H9 (cell line): ENCODE measurements at regions not wholly inside any gene's neighbourhood (a gene's known extent, or its start where the extent isn't known, plus 50 kb on each side); places are given as distances from the start of the nearest gene placed in this dataset.

ENCODE experiments used
- DNase-seq: peaks from one replicate; pipeline ENCODE4 v3.0.0-alpha.2; 2017
- H2AFZ ChIP-seq: one replicate; pipeline ENCODE4 v1.6.1; 2013; ENCODE audit warnings: mild to moderate bottlenecking, low read length, control low read depth, moderate library complexity
- H2AK5ac ChIP-seq: 2 replicates; pipeline ENCODE4 v1.6.1; 2013; ENCODE audit warnings: low read length, control low read depth, mixed read lengths; ENCODE audit not compliant: insufficient read length
- H2BK120ac ChIP-seq: one replicate; pipeline ENCODE4 v1.6.1; 2013; ENCODE audit warnings: low read depth, mild to moderate bottlenecking, low read length, control low read depth, inconsistent platforms; ENCODE audit not compliant: poor library complexity, severe bottlenecking
- H2BK12ac ChIP-seq: 2 replicates; pipeline ENCODE4 v1.6.1; 2013; ENCODE audit warnings: low read length, control low read depth, mixed read lengths, low read depth; ENCODE audit not compliant: insufficient read length
- H2BK15ac ChIP-seq: 2 replicates; pipeline ENCODE4 v1.6.1; 2013; ENCODE audit warnings: low read depth, low read length, control low read depth
- H2BK20ac ChIP-seq: one replicate; pipeline ENCODE4 v1.6.1; 2013; ENCODE audit warnings: low read depth, mild to moderate bottlenecking, low read length, control low read depth, inconsistent platforms; ENCODE audit not compliant: poor library complexity, severe bottlenecking
- H2BK5ac ChIP-seq: 2 replicates; pipeline ENCODE4 v1.6.1; 2013; ENCODE audit warnings: low read length, control low read depth, mixed read lengths; ENCODE audit not compliant: insufficient read length
- H3K14ac ChIP-seq: 2 replicates; pipeline ENCODE4 v1.6.1; 2013; ENCODE audit warnings: low read length, control low read depth; ENCODE audit not compliant: insufficient read depth
- H3K18ac ChIP-seq: 2 replicates; pipeline ENCODE4 v1.6.1; 2013; ENCODE audit warnings: low read depth, mild to moderate bottlenecking, mixed read lengths, low read length, control low read depth; ENCODE audit not compliant: insufficient read length
- H3K23ac ChIP-seq: 2 replicates; pipeline ENCODE4 v1.6.1; 2013; ENCODE audit warnings: low read length, control low read depth, mixed read lengths, low read depth; ENCODE audit not compliant: insufficient read length
- H3K23me2 ChIP-seq: 2 replicates; pipeline ENCODE4 v1.6.1; 2013; ENCODE audit warnings: low read depth, mild to moderate bottlenecking, mixed read lengths, low read length, control low read depth; ENCODE audit not compliant: insufficient read length, poor library complexity, severe bottlenecking
- H3K27ac ChIP-seq: 2 replicates; pipeline ENCODE4 v1.5.1; 2013; ENCODE audit warnings: low read length, control low read depth, mixed read lengths, low read depth; ENCODE audit not compliant: insufficient read length
- H3K27me3 ChIP-seq: 2 replicates; pipeline ENCODE4 v1.6.1; 2013; ENCODE audit warnings: low read length, control low read depth, inconsistent platforms; ENCODE audit not compliant: insufficient read depth
- H3K4ac ChIP-seq: 2 replicates; pipeline ENCODE4 v1.6.1; 2013; ENCODE audit warnings: low read depth, mild to moderate bottlenecking, control low read depth, inconsistent platforms, low read length, moderate library complexity
- H3K4me1 ChIP-seq: 2 replicates; pipeline ENCODE4 v1.6.1; 2013; ENCODE audit warnings: low read length, control low read depth, inconsistent platforms; ENCODE audit not compliant: insufficient read depth
- H3K4me2 ChIP-seq: 2 replicates; pipeline ENCODE4 v1.6.1; 2013; ENCODE audit warnings: low read length, control low read depth, mixed read lengths; ENCODE audit not compliant: insufficient read length, insufficient read depth
- H3K56ac ChIP-seq: 2 replicates; pipeline ENCODE4 v1.6.1; 2013; ENCODE audit warnings: low read depth, mild to moderate bottlenecking, mixed read lengths, low read length, control low read depth; ENCODE audit not compliant: insufficient read length
- H3K79me1 ChIP-seq: 2 replicates; pipeline ENCODE4 v1.6.1; 2013; ENCODE audit warnings: low read depth, mild to moderate bottlenecking, moderate library complexity, low read length, control low read depth, inconsistent platforms; ENCODE audit not compliant: insufficient read depth, poor library complexity, severe bottlenecking
- H3K79me2 ChIP-seq: 2 replicates; pipeline ENCODE4 v1.6.1; 2013; ENCODE audit warnings: low read length, control low read depth, inconsistent platforms; ENCODE audit not compliant: insufficient read depth
- H3K9ac ChIP-seq: 2 replicates; pipeline ENCODE4 v1.6.1; 2013; ENCODE audit warnings: low read length, control low read depth, mixed read lengths; ENCODE audit not compliant: insufficient read length; ENCODE audit errors: extremely low read depth
- H3K9me3 ChIP-seq: one replicate; pipeline ENCODE4 v1.6.1; 2013; ENCODE audit warnings: low read depth, low read length, inconsistent platforms; ENCODE audit not compliant: control insufficient read depth
- H3T11ph ChIP-seq: one replicate; pipeline ENCODE4 v1.6.1; 2013; ENCODE audit warnings: mild to moderate bottlenecking, low read length, control low read depth, inconsistent platforms
- H4K20me1 ChIP-seq: one replicate; pipeline ENCODE4 v1.6.1; 2013; ENCODE audit not compliant: control insufficient read depth, insufficient read length, insufficient read depth
- H4K5ac ChIP-seq: 2 replicates; pipeline ENCODE4 v1.6.1; 2013; ENCODE audit warnings: low read depth, mild to moderate bottlenecking, mixed read lengths, low read length, control low read depth; ENCODE audit not compliant: insufficient read length
- H4K8ac ChIP-seq: replicated peaks from 2 replicates; pipeline ENCODE4 v1.6.1; 2013; ENCODE audit warnings: low read length, control low read depth, mixed read lengths, low read depth; ENCODE audit not compliant: insufficient read length
- H4K91ac ChIP-seq: 2 replicates; pipeline ENCODE4 v1.6.1; 2013; ENCODE audit warnings: low read depth, mild to moderate bottlenecking, moderate library complexity, mixed read lengths, low read length, control low read depth; ENCODE audit not compliant: insufficient read length
- H3K27ac Mint-ChIP-seq, 3 experiments: 2 replicates in 2 of 3; 3 replicates in 1 of 3; pipeline ENCODE4 v1.8.0; 2020 to 2021; ENCODE audit warnings: mixed read lengths in 3 of 3, mild to moderate bottlenecking in 1 of 3, moderate library complexity in 1 of 3
- H3K27me3 Mint-ChIP-seq: 2 replicates; pipeline ENCODE4 v1.8.0; 2021; ENCODE audit warnings: low read depth, mild to moderate bottlenecking, moderate library complexity, mixed read lengths
- H3K36me3 Mint-ChIP-seq, 3 experiments: 2 replicates in 2 of 3; 3 replicates in 1 of 3; pipeline ENCODE4 v1.8.0; 2020 to 2021; ENCODE audit warnings: low read depth in 3 of 3, mixed read lengths in 3 of 3; ENCODE audit not compliant: insufficient read depth in 1 of 3
- H3K4me1 Mint-ChIP-seq, 2 experiments: 2 replicates each; pipeline ENCODE4 v1.8.0; 2020; ENCODE audit warnings: mixed read lengths in 2 of 2
- H3K4me3 Mint-ChIP-seq, 2 experiments: 2 replicates in 1 of 2; 3 replicates in 1 of 2; pipeline ENCODE4 v1.8.0; 2020 to 2021; ENCODE audit warnings: mild to moderate bottlenecking in 2 of 2, mixed read lengths in 2 of 2, moderate library complexity in 1 of 2
- H3K9me3 Mint-ChIP-seq, 2 experiments: 2 replicates in 1 of 2; 3 replicates in 1 of 2; pipeline ENCODE4 v1.8.0; 2020; ENCODE audit warnings: mild to moderate bottlenecking in 2 of 2, mixed read lengths in 2 of 2, moderate library complexity in 1 of 2
- WGBS: extraction: QIAGEN DNeasy Blood & Tissue Kit; methylation state at CpG from one replicate; pipeline ENCODE4 v1.1.7; 2013; ENCODE audit warnings: missing lambda C conversion rate, low lambda C conversion rate, mixed read lengths; ENCODE audit not compliant: insufficient read length; ENCODE audit errors: extremely low coverage; 5-methylcytosine and 5-hydroxymethylcytosine counted together
- TF ChIP-seq, protein P1 (sequence below): fragments of 200-600 bp; sonication (generic); conservative IDR thresholded peaks from 3 replicates; pipeline ENCODE4 v1.8.0; 2021; ENCODE audit warnings: antibody characterized with exemption, mild to moderate bottlenecking

DNA sequence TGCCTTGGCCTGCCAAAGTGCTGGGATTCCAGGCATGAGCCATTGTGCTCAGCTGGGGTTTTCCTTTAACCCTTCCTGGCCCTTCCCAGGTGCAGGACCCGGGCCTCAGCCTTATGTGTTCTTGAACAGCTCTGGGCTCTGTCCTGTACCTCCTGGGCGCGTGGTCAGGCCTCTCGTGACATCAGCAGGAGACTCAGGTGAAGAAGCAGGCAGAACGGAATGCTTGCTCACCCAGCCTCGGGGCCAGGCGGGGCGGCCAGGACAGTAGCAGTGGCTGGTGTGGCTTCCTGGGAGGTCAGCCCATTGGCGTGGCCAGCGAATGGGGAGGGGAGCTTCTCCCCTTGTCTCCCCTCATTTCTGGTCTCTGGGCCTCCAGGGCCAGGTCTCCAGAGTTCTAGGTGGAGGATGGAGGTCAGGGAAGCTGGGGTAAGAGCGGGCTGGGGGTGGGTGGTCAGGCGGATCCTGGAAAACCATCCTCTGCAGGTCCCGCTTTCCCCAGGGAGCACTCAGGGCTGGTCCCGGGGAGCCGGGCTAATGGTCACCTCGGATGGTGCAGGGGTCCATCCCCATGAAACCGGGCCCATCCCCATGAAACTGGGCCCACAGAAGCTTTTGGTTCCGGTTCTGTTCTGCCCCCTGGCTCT lies 281.5 kb downstream of the SEC14L1 start:
- Histone ChIP-seq H3K27me3 (no peaks in the 10 kb centered on the region), H3K4ac (no peak overlapping the region), H2BK15ac (no peak overlapping the region; the same call in 1 of the 2 replicates), H3K14ac (no peak overlapping the region; the same call in 1 of the 2 replicates), H3K18ac (no peak overlapping the region), H2BK120ac (no peak overlapping the region), H3K79me1 (no peaks in the 10 kb centered on the region), H3K9ac (no peak overlapping the region), H3K23me2 (no peaks in the 10 kb centered on the region), H4K5ac (no peak overlapping the region), H2BK5ac (no peak overlapping the region), H2BK20ac (no peak overlapping the region), H3K9me3 (no peaks in the 10 kb centered on the region), H4K20me1 (peaks cover 5% of the 10 kb centered on the region), H4K8ac (no peak overlapping the region), H3T11ph (no peak overlapping the region), H3K79me2 (no peaks in the 10 kb centered on the region), H2BK12ac (no peak overlapping the region), H2AFZ (no peak overlapping the region), H4K91ac (no peak overlapping the region), H2AK5ac (no peak overlapping the region), H3K4me1 (peaks cover 22% of the 10 kb centered on the region; the same call in 1 of the 2 replicates), H3K56ac (no peak overlapping the region), H3K23ac (no peak overlapping the region), H3K27ac (no peak overlapping the region), H3K4me2 (no peak overlapping the region)
- DNase-seq: no peak
- Mint-ChIP-seq H3K36me3 (no peaks in the 10 kb centered on the region; a peak in 1 of 7 replicates), H3K4me3 (no peak overlapping the region), H3K4me1 (peaks cover 47 to 72% of the 10 kb centered on the region in 2 experiments), H3K9me3 (no peaks in the 10 kb centered on the region), H3K27me3 (no peaks in the 10 kb centered on the region), H3K27ac (peak overlapping the region; percentile 28 to 70 (median 59); a peak in 3 of 7 replicates)
- TF ChIP-seq, protein P1, sequence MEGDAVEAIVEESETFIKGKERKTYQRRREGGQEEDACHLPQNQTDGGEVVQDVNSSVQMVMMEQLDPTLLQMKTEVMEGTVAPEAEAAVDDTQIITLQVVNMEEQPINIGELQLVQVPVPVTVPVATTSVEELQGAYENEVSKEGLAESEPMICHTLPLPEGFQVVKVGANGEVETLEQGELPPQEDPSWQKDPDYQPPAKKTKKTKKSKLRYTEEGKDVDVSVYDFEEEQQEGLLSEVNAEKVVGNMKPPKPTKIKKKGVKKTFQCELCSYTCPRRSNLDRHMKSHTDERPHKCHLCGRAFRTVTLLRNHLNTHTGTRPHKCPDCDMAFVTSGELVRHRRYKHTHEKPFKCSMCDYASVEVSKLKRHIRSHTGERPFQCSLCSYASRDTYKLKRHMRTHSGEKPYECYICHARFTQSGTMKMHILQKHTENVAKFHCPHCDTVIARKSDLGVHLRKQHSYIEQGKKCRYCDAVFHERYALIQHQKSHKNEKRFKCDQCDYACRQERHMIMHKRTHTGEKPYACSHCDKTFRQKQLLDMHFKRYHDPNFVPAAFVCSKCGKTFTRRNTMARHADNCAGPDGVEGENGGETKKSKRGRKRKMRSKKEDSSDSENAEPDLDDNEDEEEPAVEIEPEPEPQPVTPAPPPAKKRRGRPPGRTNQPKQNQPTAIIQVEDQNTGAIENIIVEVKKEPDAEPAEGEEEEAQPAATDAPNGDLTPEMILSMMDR: no peak
- WGBS: no CpG with 5 or more reads among the region's 18 CpGs
